ENCODE measurements at regions not wholly inside any gene's neighbourhood (a gene's known extent, or its start where the extent isn't known, plus 50 kb on each side); places are given as distances from the start of the nearest gene placed in this dataset.

DNA sequence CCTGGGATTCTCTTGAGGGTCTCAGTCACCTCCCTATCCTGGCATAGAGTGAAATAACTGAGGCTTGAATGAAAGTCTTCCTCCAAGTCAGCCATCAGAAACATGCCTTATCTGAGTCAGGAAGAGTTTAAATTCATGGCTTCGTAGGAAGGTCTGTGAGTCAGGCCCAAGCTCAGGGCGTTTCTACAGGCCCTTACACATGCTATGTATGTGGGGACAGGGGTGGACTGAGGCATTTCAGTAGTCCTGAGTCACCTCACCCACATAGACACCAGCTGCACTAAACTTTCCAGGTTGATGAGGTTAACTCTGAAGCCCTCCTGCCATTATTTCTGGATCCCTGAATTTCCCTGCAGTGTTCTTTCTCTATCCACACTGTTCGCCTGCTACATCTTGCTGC lies 134.6 kb upstream of the RCN1 start (continued):
- TF ChIP-seq, protein P1, sequence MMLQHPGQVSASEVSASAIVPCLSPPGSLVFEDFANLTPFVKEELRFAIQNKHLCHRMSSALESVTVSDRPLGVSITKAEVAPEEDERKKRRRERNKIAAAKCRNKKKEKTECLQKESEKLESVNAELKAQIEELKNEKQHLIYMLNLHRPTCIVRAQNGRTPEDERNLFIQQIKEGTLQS (IDR thresholded peaks at IDR 0.05; ENCODE audit: insufficient read depth, low read depth, low read length) = no peak
- TF ChIP-seq SUZ12 (IDR thresholded peaks at IDR 0.05; ENCODE audit: low read length) (no peak), USF2 (IDR thresholded peaks at IDR 0.05; ENCODE audit: low read length) (no peak)

Measured in H1 (cell line).